Activated CD4-positive, CD25-positive, alpha-beta regulatory T cell treated with anti-CD3 and anti-CD28 coated beads, Interleukin-2, amount 50 U/mL, for 16 hours (primary cell): ENCODE measurements at regions not wholly inside any gene's neighbourhood (a gene's known extent, or its start where the extent isn't known, plus 50 kb on each side); places are given as distances from the start of the nearest gene placed in this dataset.

ENCODE experiments used
- DNase-seq: peaks from one replicate; pipeline ENCODE4 v3.0.0-alpha.2; 2020; ENCODE audit warnings: low read depth, low spot score

- DNase-seq: no peak
Measured at GRCh38 chr2:176679061-176679669, 409.9 kb downstream of the MTX2 start.

GRCh38 chr2:176680916-176681516, 411.8 kb downstream of the MTX2 start:
- no peak for DNase-seq

DNA sequence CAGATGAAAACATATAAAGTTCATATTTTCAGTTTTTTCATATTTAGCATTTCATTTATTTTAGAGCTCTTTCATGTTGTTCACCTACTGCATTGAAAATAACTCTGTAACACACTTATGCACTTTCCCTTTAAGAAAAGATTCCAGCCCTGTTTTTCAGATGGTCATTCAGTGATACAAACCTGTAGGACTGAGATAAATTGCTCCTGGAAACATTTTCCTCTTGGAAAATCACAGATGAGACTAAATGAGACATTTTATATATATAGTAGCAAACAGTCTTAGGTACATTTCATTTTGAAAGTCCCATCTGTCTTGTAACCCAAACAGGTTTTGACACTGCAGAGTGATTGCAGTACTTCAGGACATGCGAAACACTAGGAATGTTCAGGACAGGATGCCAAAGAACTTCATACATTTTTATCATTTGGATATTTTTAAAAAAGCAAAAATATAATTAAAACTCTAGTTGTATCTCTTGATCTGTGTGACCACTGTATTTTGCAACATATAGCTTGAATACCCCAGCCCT, 412.4 kb downstream of the MTX2 start:
- no peak for DNase-seq

- DNase-seq: no peak
Measured at GRCh38 chr2:176682278-176682677, 413.0 kb downstream of the MTX2 start.

DNA sequence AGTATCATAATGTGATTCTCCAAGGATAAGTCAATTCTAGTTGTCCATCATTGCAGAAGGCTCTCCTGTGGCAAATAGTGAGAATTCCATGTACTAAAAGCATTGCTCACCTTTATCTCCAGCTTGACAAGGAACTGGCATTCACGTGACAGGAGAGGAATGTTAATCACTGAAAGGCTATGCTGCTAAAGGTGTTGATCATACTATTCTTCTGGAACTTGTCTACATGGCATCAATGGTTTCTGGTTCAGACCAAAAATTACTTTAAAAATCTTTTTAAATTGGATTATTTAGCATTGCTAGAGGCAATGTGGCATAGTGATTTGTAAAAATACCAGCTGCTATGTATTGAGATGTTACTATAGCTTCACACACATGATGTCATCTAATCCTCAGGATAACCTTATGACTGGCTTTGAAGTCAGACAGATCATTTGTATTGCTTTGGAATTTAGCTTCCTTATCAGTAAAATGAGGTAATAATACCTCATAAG, 414.4 kb downstream of the MTX2 start:
- no peak for DNase-seq

DNA sequence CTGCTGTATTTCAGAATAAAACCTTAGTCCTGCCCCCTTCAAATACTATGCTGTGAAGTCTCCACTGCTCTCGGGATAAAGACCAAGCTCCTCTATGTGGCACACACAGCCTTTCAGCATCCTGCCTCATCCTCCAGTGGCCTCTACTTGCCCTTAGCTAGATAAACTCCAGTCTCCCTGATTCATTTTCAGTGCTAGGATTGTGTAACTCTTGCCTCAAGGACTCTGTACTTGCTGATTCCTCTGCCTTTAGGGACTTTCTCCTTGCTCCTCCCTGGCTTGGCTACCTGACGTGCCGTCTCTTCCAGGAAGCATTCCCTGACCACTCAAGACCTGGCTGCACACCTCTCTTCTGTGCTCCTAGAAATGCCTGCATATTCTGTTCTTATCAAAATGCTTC, 416.7 kb downstream of the MTX2 start:
- no peak for DNase-seq

GRCh38 chr2:176686328-176686727, 417.1 kb downstream of the MTX2 start:
- DNase-seq: no peak

GRCh38 chr2:176687342-176687741, 418.1 kb downstream of the MTX2 start:
- no peak for DNase-seq

DNA sequence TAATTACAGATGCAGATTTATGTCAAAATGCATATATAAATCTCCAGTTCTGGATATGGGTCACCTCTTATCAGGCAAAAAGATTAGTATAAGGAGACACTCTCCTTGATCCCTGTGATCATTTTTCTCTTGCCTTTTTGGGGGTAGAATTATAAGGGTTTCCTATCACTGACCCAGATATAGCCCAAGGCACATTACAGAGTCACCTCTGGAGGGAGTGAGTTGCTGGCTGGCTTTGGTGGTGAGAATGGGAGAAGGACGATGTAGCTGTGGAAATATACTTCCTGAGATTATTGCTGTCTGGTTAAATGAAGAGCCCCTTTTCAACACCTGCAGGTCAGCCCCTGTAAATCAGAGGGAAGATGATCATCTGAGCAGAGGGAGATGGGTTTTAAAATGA, 418.7 kb downstream of the MTX2 start:
- DNase-seq: no peak

DNA sequence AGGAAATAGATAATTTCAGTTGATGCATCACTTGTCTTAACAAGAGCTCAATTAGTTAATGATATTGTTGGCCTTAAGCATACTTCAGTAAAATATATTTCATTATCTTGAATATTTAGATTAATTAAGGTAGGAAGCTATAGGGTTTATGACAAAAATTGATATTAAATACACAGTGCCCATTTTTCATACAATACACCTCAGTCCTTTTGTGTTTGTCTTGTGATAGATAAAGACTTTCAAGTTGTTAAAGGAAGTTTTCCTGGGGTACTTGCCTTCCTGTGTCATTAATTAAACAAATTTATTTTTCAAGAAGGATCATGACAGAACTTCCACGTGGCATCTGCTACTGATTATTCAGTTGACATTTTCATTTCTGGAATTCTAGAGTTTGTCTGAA, 420.5 kb downstream of the MTX2 start:
- DNase-seq: no peak

GRCh38 chr2:176691471-176691870, 422.2 kb downstream of the MTX2 start:
- no peak for DNase-seq

DNA sequence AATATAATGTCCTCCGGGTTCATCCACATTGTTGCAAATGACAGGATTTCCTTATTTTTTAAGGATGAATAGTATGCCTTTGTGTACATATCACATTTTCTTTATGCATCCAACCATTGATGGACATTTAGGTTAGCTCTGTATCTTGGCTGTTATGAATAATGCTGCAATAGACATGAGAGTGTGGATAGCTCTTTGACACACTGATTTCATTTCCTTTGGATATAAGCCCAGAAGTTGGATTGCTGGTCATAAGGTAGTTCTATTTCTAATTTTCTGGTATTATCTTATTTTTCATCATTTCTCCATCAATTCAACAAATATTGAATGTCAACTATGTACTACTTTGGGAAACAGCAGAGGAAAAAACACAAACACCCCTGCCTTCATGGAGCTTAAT, 423.3 kb downstream of the MTX2 start:
- DNase-seq: no peak

DNA sequence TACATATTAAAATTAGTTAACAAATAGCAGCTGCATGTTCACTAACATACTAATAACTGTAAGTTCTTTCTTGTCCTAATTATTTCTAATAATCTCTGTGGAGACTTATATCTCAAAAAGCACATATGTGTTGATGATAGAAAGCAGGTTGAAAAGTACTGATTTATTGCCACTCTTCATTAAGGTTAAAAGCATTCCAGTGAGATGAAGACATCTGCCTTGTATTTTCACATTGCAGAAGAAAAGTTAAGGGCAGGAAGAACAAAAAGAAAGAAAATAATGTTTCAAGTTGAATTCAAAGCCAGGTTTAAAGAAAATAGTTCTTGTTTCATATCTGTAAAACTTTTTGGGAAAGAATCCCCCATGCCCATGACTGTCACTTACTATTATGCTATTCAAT, 429.9 kb downstream of the MTX2 start:
- DNase-seq: no peak

DNA sequence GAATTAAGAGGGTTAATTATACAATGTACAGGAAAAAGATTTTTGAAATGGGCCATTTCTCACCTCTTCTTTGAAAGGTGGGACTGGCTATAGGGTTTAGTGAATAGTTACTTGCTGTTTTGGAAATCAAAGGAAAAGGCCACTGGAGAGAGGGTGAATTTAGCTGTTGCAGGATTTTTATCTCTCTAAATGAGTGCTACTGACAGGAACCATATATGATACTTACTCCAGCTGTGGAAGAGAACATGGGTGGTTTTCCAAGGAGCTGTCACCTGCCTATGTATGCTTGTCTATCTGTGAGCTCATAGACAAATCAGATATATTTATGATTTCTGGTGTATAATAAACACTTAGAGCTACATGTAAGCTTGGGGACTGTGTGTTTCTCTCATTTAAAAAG, 430.4 kb downstream of the MTX2 start:
- DNase-seq: no peak

GRCh38 chr2:176702131-176702530, 432.9 kb downstream of the MTX2 start:
- no peak for DNase-seq

DNA sequence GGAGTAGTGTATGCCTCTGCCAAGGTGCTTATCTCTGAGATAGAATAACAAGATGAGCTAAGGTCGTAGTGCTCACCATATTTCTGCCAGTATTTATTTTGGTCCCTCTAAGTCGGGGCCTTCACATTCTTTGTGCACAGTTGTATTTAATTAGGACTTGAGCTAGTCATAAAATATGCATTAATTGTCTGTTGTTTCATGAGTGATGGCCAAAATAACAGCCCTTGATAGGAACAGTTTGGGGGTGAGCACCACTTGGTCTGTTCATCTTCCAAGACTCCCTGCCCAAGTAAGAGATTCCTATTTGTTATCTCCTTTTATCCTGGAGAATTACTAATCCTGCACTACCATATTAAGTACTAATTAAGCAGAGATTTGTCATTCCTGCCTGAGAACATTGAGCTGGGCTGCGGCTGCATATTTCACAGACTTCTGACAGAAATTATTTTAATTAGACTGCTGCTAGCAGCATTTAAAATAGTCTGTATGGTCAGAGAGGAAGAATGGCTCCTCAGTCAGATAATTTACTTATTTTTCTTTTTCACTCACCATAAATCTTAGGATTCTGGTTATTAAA, 435.1 kb downstream of the MTX2 start:
- no peak for DNase-seq

DNA sequence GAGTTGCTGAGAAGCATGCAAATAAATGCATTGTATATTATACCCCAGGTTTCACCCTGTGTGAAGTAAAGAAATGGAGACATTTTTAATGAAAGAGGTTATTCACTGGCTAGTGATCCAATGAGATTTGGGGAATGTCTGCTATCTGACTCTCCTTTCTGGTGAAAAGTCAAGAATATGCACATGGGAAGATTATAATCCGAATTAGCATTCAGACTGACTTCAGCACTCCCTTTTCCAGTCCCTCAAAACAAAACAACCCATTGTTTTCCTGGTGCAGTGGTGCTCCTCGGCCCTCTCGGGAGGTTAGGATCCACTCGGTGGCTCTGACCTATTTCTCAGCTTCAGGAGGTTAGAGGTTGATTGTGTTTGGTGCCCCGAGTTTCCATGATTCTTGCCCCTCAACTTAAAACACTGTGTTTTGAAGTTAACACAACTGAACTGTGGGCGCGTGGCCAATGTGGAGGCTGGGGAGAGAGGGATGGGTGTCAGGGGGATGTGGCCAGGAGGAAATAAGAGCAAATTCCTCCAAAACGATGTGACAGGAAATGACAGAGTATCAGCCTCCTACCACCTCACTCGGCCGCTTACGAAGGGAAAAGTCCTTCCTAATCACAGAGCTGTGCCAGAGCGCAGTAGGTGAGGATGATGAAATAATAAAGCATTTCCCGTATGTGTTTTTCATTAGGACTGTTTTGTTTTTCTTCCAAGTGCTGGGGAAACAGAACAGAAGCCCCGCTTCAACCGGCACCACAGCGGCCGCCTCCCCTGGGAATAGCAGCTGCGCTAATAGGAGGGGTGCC, 440.1 kb downstream of the MTX2 start:
- DNase-seq: no peak

GRCh38 chr2:176709991-176710390, 440.7 kb downstream of the MTX2 start:
- no peak for DNase-seq

DNA sequence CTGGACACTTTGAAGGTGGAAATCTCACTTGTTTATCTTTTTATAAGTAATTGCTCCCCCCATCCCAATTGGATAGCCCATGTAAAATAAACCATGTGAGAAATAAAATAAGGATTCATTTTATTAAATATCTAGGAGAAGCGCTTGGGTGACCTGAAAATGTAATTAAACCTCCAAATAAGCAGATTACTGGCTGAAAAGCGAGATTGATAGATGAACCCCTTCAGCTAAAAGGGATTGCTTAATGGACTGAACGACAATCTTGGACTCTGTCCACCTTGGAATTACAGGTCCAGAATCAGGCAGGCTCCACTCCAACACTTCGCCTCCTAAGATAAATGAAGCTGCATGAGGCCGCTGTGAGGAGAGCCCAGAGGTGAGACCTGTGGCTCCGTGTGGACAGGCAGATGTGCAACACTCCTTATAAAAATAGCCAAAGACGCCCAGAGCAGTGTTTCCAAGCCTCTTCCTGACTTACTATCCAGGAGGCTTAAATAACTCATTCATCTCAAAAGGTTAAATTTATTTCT, 441.5 kb downstream of the MTX2 start:
- DNase-seq: no peak

DNA sequence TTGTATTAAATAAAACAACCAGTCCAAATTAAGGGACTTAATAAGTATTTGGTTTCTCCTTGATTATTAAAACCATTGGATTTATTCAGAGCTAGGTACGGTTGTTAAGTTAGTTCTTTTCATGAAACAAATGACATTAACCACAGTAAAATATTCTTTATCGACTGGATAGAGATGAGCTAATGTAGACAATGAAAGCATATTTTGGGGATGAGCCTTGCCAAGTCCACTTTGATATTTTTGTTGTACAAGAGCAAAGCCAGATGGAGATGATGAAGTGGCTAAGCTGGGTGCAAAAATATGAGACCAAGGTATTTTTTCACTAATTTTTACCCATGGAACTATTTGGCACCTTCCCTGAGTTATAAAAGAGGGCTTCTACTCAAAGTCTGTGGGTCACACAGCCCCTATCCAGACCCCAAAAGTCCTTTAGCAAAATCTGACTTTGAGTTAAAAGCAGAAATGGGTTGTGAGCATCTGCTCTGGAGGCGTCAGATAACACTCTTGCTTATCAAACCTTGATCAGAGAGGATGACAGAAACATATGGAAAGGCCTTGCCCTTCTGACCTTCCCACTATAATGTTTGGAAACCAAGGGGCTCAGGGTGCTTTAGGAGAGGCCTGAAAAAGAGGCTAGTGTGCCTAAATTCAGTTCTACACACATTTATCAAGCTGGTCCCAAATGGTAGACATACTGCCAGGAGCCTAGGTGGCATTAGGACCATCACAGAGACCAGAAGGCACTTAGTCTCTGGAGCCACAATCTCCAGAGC, 456.8 kb downstream of the MTX2 start:
- no peak for DNase-seq

DNA sequence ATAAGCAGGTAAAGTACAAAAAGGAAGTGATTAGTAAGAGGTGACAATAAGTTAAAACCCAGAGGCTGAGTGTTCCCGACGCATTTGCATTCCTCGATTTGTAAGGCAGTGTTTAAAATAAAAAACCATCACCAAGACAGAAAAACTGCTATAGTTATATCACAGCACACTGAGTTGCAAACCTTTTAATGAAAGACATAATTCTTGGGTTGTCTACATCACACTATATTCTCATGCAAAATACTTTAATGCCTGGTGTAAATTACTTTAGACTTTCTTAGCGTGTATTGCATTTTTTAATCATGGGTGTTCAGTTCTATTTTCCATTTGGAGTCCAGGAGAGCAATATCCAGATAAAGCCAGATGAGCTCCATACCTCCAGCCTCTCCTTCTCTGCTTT, 458.5 kb downstream of the MTX2 start:
- DNase-seq: no peak
